Spleen (tissue), 11 donors: ENCODE measurements at regions not wholly inside any gene's neighbourhood (a gene's known extent, or its start where the extent isn't known, plus 50 kb on each side); places are given as distances from the start of the nearest gene placed in this dataset.

ENCODE experiments used
- DNase-seq: peaks from one replicate; pipeline ENCODE4 v3.0.0-alpha.2; 2020
- H3K27ac ChIP-seq, 8 donors: fragments of 200-600 bp; sonication (generic) in 7 of 8; 1 replicate in 4 of 8; 2 replicates in 4 of 8; pipeline versions ENCODE4 v1.5.0 to v1.8.0; 2016 to 2021; ENCODE audit warnings: inconsistent platforms in 4 of 8, mild to moderate bottlenecking in 4 of 8, moderate library complexity in 1 of 8
- H3K27me3 ChIP-seq, 7 donors: fragments of 200-600 bp; sonication (generic) in 6 of 7; replicated peaks in 1 of 7; 1 replicate in 4 of 7; 2 replicates in 3 of 7; pipeline versions ENCODE4 v1.5.0 to v1.8.0; 2016 to 2021; ENCODE audit warnings: inconsistent platforms in 3 of 7, mild to moderate bottlenecking in 1 of 7
- H3K36me3 ChIP-seq, 6 donors: fragments of 200-600 bp; sonication (generic) in 5 of 6; 1 replicate in 4 of 6; 2 replicates in 2 of 6; pipeline versions ENCODE4 v1.5.0 to v1.8.0; 2016 to 2021; ENCODE audit warnings: inconsistent platforms in 2 of 6
- H3K4me1 ChIP-seq, 6 donors: fragments of 200-600 bp; sonication (generic) in 5 of 6; 1 replicate in 3 of 6; 2 replicates in 3 of 6; pipeline versions ENCODE4 v1.5.0 to v1.8.0; 2016 to 2021; ENCODE audit warnings: inconsistent platforms in 3 of 6
- H3K4me3 ChIP-seq, 8 donors: fragments of 200-600 bp; sonication (generic) in 7 of 8; 1 replicate in 4 of 8; 2 replicates in 4 of 8; pipeline versions ENCODE4 v1.5.0 to v1.8.0; 2016 to 2021; ENCODE audit warnings: inconsistent platforms in 4 of 8, mild to moderate bottlenecking in 4 of 8, moderate library complexity in 2 of 8
- H3K9me3 ChIP-seq, 8 donors: fragments of 200-600 bp; sonication (generic) in 7 of 8; 1 replicate in 4 of 8; 2 replicates in 4 of 8; pipeline versions ENCODE4 v1.5.0 to v1.8.0; 2016 to 2021; ENCODE audit warnings: inconsistent platforms in 4 of 8
- CTCF ChIP-seq, 11 experiments: fragments of 200-600 bp in 7 of 11; fragments of 450-650 bp in 4 of 11; sonication (generic) in 4 of 11; IDR thresholded peaks in 8 of 11; conservative IDR thresholded peaks in 3 of 11; 1 replicate in 7 of 11; 2 replicates in 4 of 11; pipeline versions ENCODE4 v1.4.0 to v1.8.0; 2016 to 2021; ENCODE audit warnings: antibody characterized with exemption in 11 of 11, inconsistent platforms in 4 of 11, mild to moderate bottlenecking in 1 of 11
- POLR2A ChIP-seq, 3 donors: fragments of 450-650 bp; IDR thresholded peaks; one replicate each; pipeline ENCODE4 v1.5.1; 2017; ENCODE audit warnings: antibody characterized with exemption in 3 of 3, mild to moderate bottlenecking in 1 of 3
- POLR2AphosphoS5 ChIP-seq, 3 donors: sonication (generic); formaldehyde crosslinking; IDR thresholded peaks; one replicate each; pipeline ENCODE4 v1.5.1; 2017; ENCODE audit warnings: antibody characterized with exemption in 3 of 3
- WGBS, 5 donors: extraction: QIAGEN DNeasy Blood & Tissue Kit in 3 of 5; methylation state at CpG; one replicate each; pipeline versions ENCODE4 v1.1.5 to v1.1.7; 2013 to 2018; 5-methylcytosine and 5-hydroxymethylcytosine counted together
- intact Hi-C: fragments of 100-400 bp; cut with DNase I; formaldehyde crosslinking; loops from one replicate; pipeline ENCODE4 v1.15.0; 2023; ENCODE audit warnings: low total_unique reads
- donor health status: healthy with polysubstance abuse.
- donor health status: DM: no; HTN: no; CAD: no; lungs with moderate emphysema.
- donor health status: DM: no; HTN: no; CAD: no.
- donor health status: Bipolar disorder and iron deficiency.
- donor health status: healthy.
- donor health status: DM: no; HTN: no; CAD: no.
- donor health status: DM: yes; HTN: yes; CAD: no.

- Histone ChIP-seq H3K27ac (no peak overlapping the region), H3K27me3 (no peaks in the 10 kb centered on the region), H3K9me3 (no peaks in the 10 kb centered on the region), H3K36me3 (no peaks in the 10 kb centered on the region), H3K4me3 (no peak overlapping the region), H3K4me1 (peaks cover 2 to 27% (median 7%) of the 10 kb centered on the region in 6 donors)
- 82 to 87% (median 84%) methylated on average over 6 of the region's 6 CpGs for WGBS, 5 donors
- DNase-seq, result no peak
- intact Hi-C loops, result no loop called here
- no peak for TF ChIP-seq POLR2AphosphoS5 (IDR thresholded peaks at IDR 0.05)
- no peak for TF ChIP-seq POLR2A (IDR thresholded peaks at IDR 0.05)
- TF ChIP-seq CTCF (IDR thresholded peaks at IDR 0.05 in 8 of 11, conservative IDR thresholded peaks at IDR 0.05 in 3 of 11), result no peak
These were observed 90.3 kb upstream of the LCLAT1 start for GRCh38 chr2:30356776-30357175.

GRCh38 chr2:30358351-30358750 lies 88.7 kb upstream of the LCLAT1 start:
- Histone ChIP-seq H3K4me3 (no peak overlapping the region), H3K27ac (no peak overlapping the region), H3K27me3 (no peaks in the 10 kb centered on the region), H3K4me1 (peaks cover 2 to 37% (median 18%) of the 10 kb centered on the region in 6 donors), H3K9me3 (no peaks in the 10 kb centered on the region), H3K36me3 (no peaks in the 10 kb centered on the region)
- no peak for DNase-seq
- intact Hi-C loops, result no loop called here
- TF ChIP-seq POLR2A (IDR thresholded peaks at IDR 0.05), result no peak
- no peak for TF ChIP-seq CTCF (IDR thresholded peaks at IDR 0.05 in 8 of 11, conservative IDR thresholded peaks at IDR 0.05 in 3 of 11)
- TF ChIP-seq POLR2AphosphoS5 (IDR thresholded peaks at IDR 0.05), result no peak
- 86 to 92% (median 89%) methylated on average over 5 of the region's 5 CpGs for WGBS, 5 donors

GRCh38 chr2:30358842-30359241 lies 88.2 kb upstream of the LCLAT1 start:
- no peak overlapping the region for H3K27ac ChIP-seq
- peaks cover 2 to 37% (median 18%) of the 10 kb centered on the region in 6 donors for H3K4me1 ChIP-seq
- no peak overlapping the region for H3K4me3 ChIP-seq
- WGBS, 5 donors, result 93 to 98% (median 94%) methylated on average over 6 of the region's 6 CpGs
- no peak for DNase-seq
- H3K9me3 ChIP-seq, result no peaks in the 10 kb centered on the region
- intact Hi-C loops, result no loop called here
- TF ChIP-seq CTCF (IDR thresholded peaks at IDR 0.05 in 8 of 11, conservative IDR thresholded peaks at IDR 0.05 in 3 of 11) (no peak), POLR2A (IDR thresholded peaks at IDR 0.05) (no peak), POLR2AphosphoS5 (IDR thresholded peaks at IDR 0.05) (no peak)
- H3K27me3 ChIP-seq, result no peaks in the 10 kb centered on the region
- no peaks in the 10 kb centered on the region for H3K36me3 ChIP-seq

- Histone ChIP-seq H3K4me3 (no peak overlapping the region), H3K27ac (peak overlapping the region in 7 of 8 donors; percentile 8 to 59 (median 43)), H3K4me1 (peaks cover 2 to 37% (median 18%) of the 10 kb centered on the region in 6 donors), H3K27me3 (no peaks in the 10 kb centered on the region), H3K9me3 (no peaks in the 10 kb centered on the region), H3K36me3 (no peaks in the 10 kb centered on the region)
- no peak for DNase-seq
- TF ChIP-seq POLR2AphosphoS5 (IDR thresholded peaks at IDR 0.05), result peak in 1 of 3 donors; percentile 44
- TF ChIP-seq POLR2A (IDR thresholded peaks at IDR 0.05), result no peak
- intact Hi-C loops, result no loop called here
- 29 to 75% (median 65%) methylated on average over 4 to 7 of the region's 7 CpGs for WGBS, 5 donors
These were observed 87.3 kb upstream of the LCLAT1 start for GRCh38 chr2:30359644-30360167.
